H9 (cell line): ENCODE measurements at regions not wholly inside any gene's neighbourhood (a gene's known extent, or its start where the extent isn't known, plus 50 kb on each side); places are given as distances from the start of the nearest gene placed in this dataset.

Experiments
- DNase-seq: peaks from one replicate; pipeline ENCODE4 v3.0.0-alpha.2; 2017
- H2AFZ ChIP-seq: one replicate; pipeline ENCODE4 v1.6.1; 2013; ENCODE audit warnings: mild to moderate bottlenecking, low read length, control low read depth, moderate library complexity
- H2AK5ac ChIP-seq: 2 replicates; pipeline ENCODE4 v1.6.1; 2013; ENCODE audit warnings: low read length, control low read depth, mixed read lengths; ENCODE audit not compliant: insufficient read length
- H2BK120ac ChIP-seq: one replicate; pipeline ENCODE4 v1.6.1; 2013; ENCODE audit warnings: low read depth, mild to moderate bottlenecking, low read length, control low read depth, inconsistent platforms; ENCODE audit not compliant: poor library complexity, severe bottlenecking
- H2BK12ac ChIP-seq: 2 replicates; pipeline ENCODE4 v1.6.1; 2013; ENCODE audit warnings: low read length, control low read depth, mixed read lengths, low read depth; ENCODE audit not compliant: insufficient read length
- H2BK15ac ChIP-seq: 2 replicates; pipeline ENCODE4 v1.6.1; 2013; ENCODE audit warnings: low read depth, low read length, control low read depth
- H2BK20ac ChIP-seq: one replicate; pipeline ENCODE4 v1.6.1; 2013; ENCODE audit warnings: low read depth, mild to moderate bottlenecking, low read length, control low read depth, inconsistent platforms; ENCODE audit not compliant: poor library complexity, severe bottlenecking
- H2BK5ac ChIP-seq: 2 replicates; pipeline ENCODE4 v1.6.1; 2013; ENCODE audit warnings: low read length, control low read depth, mixed read lengths; ENCODE audit not compliant: insufficient read length
- H3K14ac ChIP-seq: 2 replicates; pipeline ENCODE4 v1.6.1; 2013; ENCODE audit warnings: low read length, control low read depth; ENCODE audit not compliant: insufficient read depth
- H3K18ac ChIP-seq: 2 replicates; pipeline ENCODE4 v1.6.1; 2013; ENCODE audit warnings: low read depth, mild to moderate bottlenecking, mixed read lengths, low read length, control low read depth; ENCODE audit not compliant: insufficient read length
- H3K23ac ChIP-seq: 2 replicates; pipeline ENCODE4 v1.6.1; 2013; ENCODE audit warnings: low read length, control low read depth, mixed read lengths, low read depth; ENCODE audit not compliant: insufficient read length
- H3K23me2 ChIP-seq: 2 replicates; pipeline ENCODE4 v1.6.1; 2013; ENCODE audit warnings: low read depth, mild to moderate bottlenecking, mixed read lengths, low read length, control low read depth; ENCODE audit not compliant: insufficient read length, poor library complexity, severe bottlenecking
- H3K27ac ChIP-seq: 2 replicates; pipeline ENCODE4 v1.5.1; 2013; ENCODE audit warnings: low read length, control low read depth, mixed read lengths, low read depth; ENCODE audit not compliant: insufficient read length
- H3K27me3 ChIP-seq: 2 replicates; pipeline ENCODE4 v1.6.1; 2013; ENCODE audit warnings: low read length, control low read depth, inconsistent platforms; ENCODE audit not compliant: insufficient read depth
- H3K4ac ChIP-seq: 2 replicates; pipeline ENCODE4 v1.6.1; 2013; ENCODE audit warnings: low read depth, mild to moderate bottlenecking, control low read depth, inconsistent platforms, low read length, moderate library complexity
- H3K4me1 ChIP-seq: 2 replicates; pipeline ENCODE4 v1.6.1; 2013; ENCODE audit warnings: low read length, control low read depth, inconsistent platforms; ENCODE audit not compliant: insufficient read depth
- H3K4me2 ChIP-seq: 2 replicates; pipeline ENCODE4 v1.6.1; 2013; ENCODE audit warnings: low read length, control low read depth, mixed read lengths; ENCODE audit not compliant: insufficient read length, insufficient read depth
- H3K56ac ChIP-seq: 2 replicates; pipeline ENCODE4 v1.6.1; 2013; ENCODE audit warnings: low read depth, mild to moderate bottlenecking, mixed read lengths, low read length, control low read depth; ENCODE audit not compliant: insufficient read length
- H3K79me1 ChIP-seq: 2 replicates; pipeline ENCODE4 v1.6.1; 2013; ENCODE audit warnings: low read depth, mild to moderate bottlenecking, moderate library complexity, low read length, control low read depth, inconsistent platforms; ENCODE audit not compliant: insufficient read depth, poor library complexity, severe bottlenecking
- H3K79me2 ChIP-seq: 2 replicates; pipeline ENCODE4 v1.6.1; 2013; ENCODE audit warnings: low read length, control low read depth, inconsistent platforms; ENCODE audit not compliant: insufficient read depth
- H3K9ac ChIP-seq: 2 replicates; pipeline ENCODE4 v1.6.1; 2013; ENCODE audit warnings: low read length, control low read depth, mixed read lengths; ENCODE audit not compliant: insufficient read length; ENCODE audit errors: extremely low read depth
- H3K9me3 ChIP-seq: one replicate; pipeline ENCODE4 v1.6.1; 2013; ENCODE audit warnings: low read depth, low read length, inconsistent platforms; ENCODE audit not compliant: control insufficient read depth
- H3T11ph ChIP-seq: one replicate; pipeline ENCODE4 v1.6.1; 2013; ENCODE audit warnings: mild to moderate bottlenecking, low read length, control low read depth, inconsistent platforms
- H4K20me1 ChIP-seq: one replicate; pipeline ENCODE4 v1.6.1; 2013; ENCODE audit not compliant: control insufficient read depth, insufficient read length, insufficient read depth
- H4K5ac ChIP-seq: 2 replicates; pipeline ENCODE4 v1.6.1; 2013; ENCODE audit warnings: low read depth, mild to moderate bottlenecking, mixed read lengths, low read length, control low read depth; ENCODE audit not compliant: insufficient read length
- H4K8ac ChIP-seq: replicated peaks from 2 replicates; pipeline ENCODE4 v1.6.1; 2013; ENCODE audit warnings: low read length, control low read depth, mixed read lengths, low read depth; ENCODE audit not compliant: insufficient read length
- H4K91ac ChIP-seq: 2 replicates; pipeline ENCODE4 v1.6.1; 2013; ENCODE audit warnings: low read depth, mild to moderate bottlenecking, moderate library complexity, mixed read lengths, low read length, control low read depth; ENCODE audit not compliant: insufficient read length
- H3K27ac Mint-ChIP-seq, 3 experiments: 2 replicates in 2 of 3; 3 replicates in 1 of 3; pipeline ENCODE4 v1.8.0; 2020 to 2021; ENCODE audit warnings: mixed read lengths in 3 of 3, mild to moderate bottlenecking in 1 of 3, moderate library complexity in 1 of 3
- H3K27me3 Mint-ChIP-seq: 2 replicates; pipeline ENCODE4 v1.8.0; 2021; ENCODE audit warnings: low read depth, mild to moderate bottlenecking, moderate library complexity, mixed read lengths
- H3K36me3 Mint-ChIP-seq, 3 experiments: 2 replicates in 2 of 3; 3 replicates in 1 of 3; pipeline ENCODE4 v1.8.0; 2020 to 2021; ENCODE audit warnings: low read depth in 3 of 3, mixed read lengths in 3 of 3; ENCODE audit not compliant: insufficient read depth in 1 of 3
- H3K4me1 Mint-ChIP-seq, 2 experiments: 2 replicates each; pipeline ENCODE4 v1.8.0; 2020; ENCODE audit warnings: mixed read lengths in 2 of 2
- H3K4me3 Mint-ChIP-seq, 2 experiments: 2 replicates in 1 of 2; 3 replicates in 1 of 2; pipeline ENCODE4 v1.8.0; 2020 to 2021; ENCODE audit warnings: mild to moderate bottlenecking in 2 of 2, mixed read lengths in 2 of 2, moderate library complexity in 1 of 2
- H3K9me3 Mint-ChIP-seq, 2 experiments: 2 replicates in 1 of 2; 3 replicates in 1 of 2; pipeline ENCODE4 v1.8.0; 2020; ENCODE audit warnings: mild to moderate bottlenecking in 2 of 2, mixed read lengths in 2 of 2, moderate library complexity in 1 of 2
- CTCF ChIP-seq: fragments of 200-600 bp; sonication (generic); conservative IDR thresholded peaks from 3 replicates; pipeline ENCODE4 v1.8.0; 2021; ENCODE audit warnings: antibody characterized with exemption, mild to moderate bottlenecking
- WGBS: extraction: QIAGEN DNeasy Blood & Tissue Kit; methylation state at CpG from one replicate; pipeline ENCODE4 v1.1.7; 2013; ENCODE audit warnings: missing lambda C conversion rate, low lambda C conversion rate, mixed read lengths; ENCODE audit not compliant: insufficient read length; ENCODE audit errors: extremely low coverage; 5-methylcytosine and 5-hydroxymethylcytosine counted together

GRCh38 chr3:189494632-189495031 is 136.6 kb upstream of the TP63 start:
- H3K27me3 ChIP-seq = no peaks in the 10 kb centered on the region
- DNase-seq = no peak
- no peak overlapping the region for H3K9ac ChIP-seq
- no peak overlapping the region for H3K23ac ChIP-seq
- no peak overlapping the region for H2BK15ac ChIP-seq
- H3K4me1 Mint-ChIP-seq = no peaks in the 10 kb centered on the region
- H3K18ac ChIP-seq = no peak overlapping the region
- no peak overlapping the region for H2AFZ ChIP-seq
- no peak overlapping the region for H3K4me3 Mint-ChIP-seq
- no peak overlapping the region for H3K14ac ChIP-seq
- H3T11ph ChIP-seq = no peak overlapping the region
- H3K4ac ChIP-seq = no peak overlapping the region
- H3K27ac ChIP-seq = no peak overlapping the region
- H3K9me3 ChIP-seq = no peaks in the 10 kb centered on the region
- H4K5ac ChIP-seq = no peak overlapping the region
- H3K27ac Mint-ChIP-seq = no peak overlapping the region
- no peaks in the 10 kb centered on the region for H3K79me2 ChIP-seq
- no peak overlapping the region for H4K91ac ChIP-seq
- no peaks in the 10 kb centered on the region for H3K36me3 Mint-ChIP-seq
- no CpG with 5 or more reads among the region's 1 CpG for WGBS
- H4K8ac ChIP-seq = no peak overlapping the region
- no peak overlapping the region for H3K4me2 ChIP-seq
- H2BK120ac ChIP-seq = no peak overlapping the region
- H3K4me1 ChIP-seq = no peaks in the 10 kb centered on the region
- no peak overlapping the region for H2AK5ac ChIP-seq
- H3K23me2 ChIP-seq = no peaks in the 10 kb centered on the region
- no peak overlapping the region for H3K56ac ChIP-seq
- no peaks in the 10 kb centered on the region for H3K79me1 ChIP-seq
- H2BK5ac ChIP-seq = no peak overlapping the region
- no peaks in the 10 kb centered on the region for H3K27me3 Mint-ChIP-seq
- H2BK12ac ChIP-seq = no peak overlapping the region
- H2BK20ac ChIP-seq = no peak overlapping the region
- H4K20me1 ChIP-seq = no peaks in the 10 kb centered on the region
- no peak for TF ChIP-seq CTCF
- no peaks in the 10 kb centered on the region for H3K9me3 Mint-ChIP-seq
